NCI-H1092 (cell line): ENCODE measurements at regions not wholly inside any gene's neighbourhood (a gene's known extent, or its start where the extent isn't known, plus 50 kb on each side); places are given as distances from the start of the nearest gene placed in this dataset.

ENCODE experiments used
- DNase-seq: peaks from one replicate; lab custom pipeline; 2025; lab: John Stamatoyannopoulos, UW

DNA sequence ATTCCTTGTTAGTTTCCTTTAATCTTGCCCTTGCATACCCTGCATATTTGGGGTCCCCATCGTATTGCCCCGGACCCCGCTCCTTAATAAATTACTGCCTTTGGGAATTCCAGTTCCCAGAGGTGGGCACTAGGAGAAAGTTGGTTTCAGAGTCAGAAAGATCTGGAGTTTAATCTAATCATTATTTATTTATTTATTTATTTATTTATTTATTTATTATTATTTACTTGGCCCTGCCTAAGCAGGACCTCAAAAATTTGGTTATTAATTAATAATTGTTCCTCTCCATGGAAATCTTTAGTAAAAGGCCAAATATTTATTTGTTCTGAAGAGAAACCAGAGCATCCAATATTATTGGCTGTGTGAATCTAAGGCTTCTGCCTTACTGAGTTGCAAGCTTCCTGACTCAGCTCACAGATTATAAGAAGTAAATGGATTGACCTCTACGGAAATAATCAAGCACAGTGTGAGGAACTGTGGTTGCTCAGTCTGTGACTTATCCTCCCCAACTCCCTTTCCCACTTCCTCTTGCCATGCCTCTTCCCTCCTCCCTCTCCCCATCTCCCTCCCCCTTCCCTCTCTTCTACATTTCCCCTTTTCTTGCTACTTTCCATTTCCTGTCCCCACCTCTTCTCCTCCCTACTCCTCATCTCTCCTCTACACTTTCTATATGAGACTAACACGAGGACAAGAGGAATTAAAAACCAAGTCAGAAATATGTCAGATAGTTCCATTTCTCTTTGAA, 61.5 kb upstream of the AP1S2 start:
- DNase-seq: no peak

DNA sequence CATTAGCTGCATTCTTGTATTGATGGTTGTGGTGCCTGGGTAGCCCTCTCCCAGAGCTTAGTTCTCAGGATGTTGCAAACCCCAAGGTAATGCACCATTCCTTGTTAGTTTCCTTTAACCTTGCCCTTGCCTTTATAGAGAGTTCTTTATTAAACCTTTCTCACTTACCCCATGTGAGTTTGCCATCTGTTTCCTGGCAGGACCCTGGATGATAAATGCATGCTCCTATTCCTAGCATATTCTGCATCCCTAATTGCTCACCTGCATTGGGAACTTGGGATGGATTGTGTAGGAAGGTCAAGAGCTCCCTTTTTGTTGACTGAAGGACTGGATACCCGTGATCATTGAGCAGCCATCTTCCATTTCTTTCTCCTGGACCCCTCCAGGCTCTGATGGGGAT, 59.9 kb upstream of the AP1S2 start:
- no peak for DNase-seq

DNA sequence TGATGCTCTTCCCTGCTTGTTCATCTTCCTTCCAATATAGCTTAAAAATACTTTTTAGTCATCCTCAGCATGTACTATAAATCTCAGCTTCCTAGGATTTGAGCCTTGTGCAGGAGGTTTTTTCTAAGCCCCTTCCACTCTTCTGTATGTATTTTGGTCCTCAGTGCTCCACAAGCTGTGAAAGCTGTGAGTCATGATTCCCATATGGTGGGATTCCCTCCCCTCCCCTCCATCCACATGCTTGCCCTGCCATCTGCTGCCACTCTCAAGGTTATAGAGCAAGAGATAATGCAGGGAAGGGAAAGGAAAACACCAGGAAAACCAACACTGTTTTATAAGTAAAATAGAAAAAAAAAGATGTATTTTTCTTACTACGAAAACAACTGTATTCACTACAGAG, 58.5 kb upstream of the AP1S2 start:
- no peak for DNase-seq

DNA sequence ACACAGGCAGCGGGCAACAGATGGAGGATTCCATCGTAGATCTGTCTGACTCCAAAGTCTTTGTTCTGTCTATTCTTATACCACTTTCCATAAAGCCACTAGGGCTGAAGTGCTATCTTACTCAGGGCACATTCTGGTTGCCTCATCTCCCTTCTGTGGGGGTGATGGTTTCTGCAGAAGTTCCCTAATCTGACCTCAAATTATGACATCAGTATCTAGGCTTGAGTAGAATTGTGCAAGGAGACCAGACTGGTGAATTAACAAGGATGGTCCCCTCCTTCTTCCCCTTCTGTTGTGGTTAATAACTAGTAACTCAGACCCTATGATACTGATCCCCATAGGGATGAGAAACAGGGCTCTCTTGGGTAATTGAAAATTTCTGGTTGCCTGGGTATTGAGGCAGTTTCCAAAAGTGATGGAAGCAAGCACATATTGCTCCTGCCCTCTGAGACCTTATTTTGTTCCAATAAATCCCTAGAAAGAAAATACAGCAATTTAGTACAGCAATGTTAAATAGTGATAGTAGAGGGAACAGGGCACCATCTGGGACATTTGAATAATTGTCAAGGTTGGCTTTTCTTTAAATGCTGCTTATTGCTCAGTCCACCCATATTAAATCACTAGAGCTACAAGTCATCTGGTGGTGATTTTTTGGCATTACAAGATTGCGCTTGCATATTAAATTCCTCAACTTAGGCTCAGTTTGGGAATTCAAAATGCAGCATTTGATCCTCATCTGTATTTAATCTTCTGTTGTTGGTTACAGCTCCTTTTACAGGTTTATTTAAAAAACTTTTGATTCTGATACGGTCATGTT, 57.3 kb upstream of the AP1S2 start:
- DNase-seq: no peak

DNA sequence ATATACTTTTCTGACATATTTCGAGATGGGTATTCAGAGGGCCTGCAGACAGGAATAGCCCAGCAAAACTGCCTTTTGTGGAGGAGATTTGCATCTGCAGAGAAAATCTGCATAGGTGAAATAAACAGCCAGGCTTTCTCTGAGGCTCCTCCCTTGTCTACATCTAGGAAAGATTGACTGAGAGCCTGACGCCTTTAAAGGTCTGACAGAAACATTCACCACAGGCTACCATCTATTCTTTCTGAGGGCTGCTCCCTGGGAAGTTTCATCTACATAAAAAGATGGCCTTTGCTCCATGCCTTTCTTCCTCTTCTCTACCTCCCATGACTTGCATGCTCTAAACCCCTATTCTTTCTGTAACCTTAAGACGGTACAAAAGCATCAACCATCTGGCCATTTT, 55.0 kb upstream of the AP1S2 start:
- DNase-seq: no peak

DNA sequence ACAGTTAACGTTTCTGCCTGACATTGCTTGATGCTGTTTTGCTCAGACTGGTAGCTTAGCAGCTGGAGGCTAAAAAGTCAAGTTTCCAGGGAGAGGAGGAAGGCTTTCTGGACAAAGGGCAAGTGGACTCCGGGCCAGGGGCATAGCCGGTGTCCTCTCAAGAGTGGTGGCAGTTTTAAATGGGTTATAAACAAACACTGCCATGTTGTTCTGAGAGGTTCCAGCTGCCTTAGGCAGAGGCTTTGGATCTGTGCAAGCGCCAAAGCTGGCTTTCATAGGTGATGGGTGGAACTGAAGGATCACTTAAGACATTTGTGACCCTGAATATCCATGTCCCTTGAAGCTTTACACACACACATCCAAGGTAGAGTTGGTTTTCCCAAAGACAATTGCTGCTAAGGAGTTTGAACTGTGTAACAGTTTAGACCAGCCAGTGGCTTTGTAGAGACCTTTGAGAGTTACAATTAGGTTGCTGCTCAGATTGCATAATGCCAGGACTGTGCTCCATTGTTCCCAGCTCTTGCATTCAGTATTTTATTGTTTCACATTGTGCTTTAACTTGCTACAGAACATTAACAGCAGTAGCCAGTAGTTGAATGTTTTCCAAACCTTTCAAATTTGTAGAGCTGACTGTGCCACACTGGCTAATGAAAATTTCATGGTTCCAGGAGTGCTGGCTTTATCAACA, 54.1 kb upstream of the AP1S2 start:
- no peak for DNase-seq

DNA sequence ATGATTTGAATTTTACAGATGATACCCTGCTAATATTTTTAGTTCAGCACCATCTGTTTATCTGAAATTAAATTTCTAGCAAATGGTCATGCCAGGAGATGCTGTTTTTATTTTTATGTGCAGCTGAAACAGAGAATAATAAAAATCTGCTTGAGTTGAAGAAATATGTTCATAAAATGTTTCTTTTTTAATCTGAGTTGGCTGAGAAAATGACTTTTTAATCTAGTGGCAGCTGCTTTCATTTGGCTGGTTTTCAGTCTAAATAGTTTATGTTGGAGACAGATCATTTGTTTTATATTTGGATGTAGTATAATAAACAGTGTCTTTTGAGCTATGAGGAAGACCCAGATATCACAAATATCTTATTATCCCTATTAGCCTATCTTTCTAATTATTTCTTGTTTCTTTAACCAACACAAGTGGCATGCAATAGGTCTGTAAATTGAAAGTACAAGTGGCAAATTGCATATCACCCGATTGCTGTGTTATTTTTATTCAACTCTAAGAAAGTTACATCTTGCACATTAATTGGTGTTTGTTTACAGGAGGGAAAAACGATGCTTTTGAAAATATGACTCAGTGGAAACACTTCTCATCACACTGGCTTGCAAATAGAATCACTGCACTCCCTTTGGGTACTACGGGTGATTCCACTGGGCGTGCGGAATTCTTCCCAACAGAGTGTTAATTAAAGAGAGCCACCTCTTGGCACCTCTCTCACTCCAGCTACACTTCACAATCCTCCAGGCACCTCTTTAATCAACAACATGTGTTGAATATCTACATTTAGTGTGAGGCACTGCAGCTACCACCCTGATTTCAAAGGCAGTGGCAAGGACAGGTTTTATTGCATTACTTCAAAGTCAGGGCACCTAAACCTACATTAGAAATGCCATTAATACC, 51.7 kb upstream of the AP1S2 start:
- DNase-seq: no peak
